H54 (cell line): ENCODE measurements at regions not wholly inside any gene's neighbourhood (a gene's known extent, or its start where the extent isn't known, plus 50 kb on each side); places are given as distances from the start of the nearest gene placed in this dataset.
"Not testable (repeated sequence)": the region's sequence is repeated elsewhere in the genome, so short reads cannot be mapped to it uniquely, and the experiment has no call there.

Experiments
- DNase-seq: peaks from one replicate; pipeline ENCODE4 v3.0.0; 2011; ENCODE audit warnings: low spot score, mixed read lengths; ENCODE audit not compliant: insufficient read length
- FAIRE-seq: peaks from 3 replicates; lab custom pipeline; 2011; peaks lifted over from hg19 to GRCh38; lab: Jason Lieb, UNC
- POLR2A ChIP-seq: IDR thresholded peaks from 2 replicates; pipeline ENCODE4 v1.6.1; 2011; ENCODE audit warnings: low read depth, mild to moderate bottlenecking, low read length

DNA sequence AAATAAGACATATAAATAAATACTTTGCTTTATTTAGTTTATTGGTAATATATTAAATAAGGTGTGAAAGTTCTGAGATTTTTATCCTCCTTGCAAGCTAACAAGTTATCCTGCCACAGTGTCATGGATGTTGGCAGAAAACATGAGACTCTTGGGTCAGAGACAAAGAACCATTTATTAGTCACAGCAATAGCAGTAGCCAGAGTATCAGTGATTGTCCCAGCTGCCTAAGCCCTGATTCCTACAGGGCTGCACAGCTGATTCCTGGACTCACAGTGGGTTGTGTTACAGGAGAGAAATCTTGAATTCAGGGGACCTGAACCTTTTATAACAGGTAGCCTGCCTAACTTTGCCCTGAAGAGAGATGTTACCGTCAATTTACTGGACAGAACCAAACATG, 304.5 kb upstream of the ZNF608 start:
- no peak for DNase-seq
- FAIRE-seq = no peak
- TF ChIP-seq POLR2A = no peak

DNA sequence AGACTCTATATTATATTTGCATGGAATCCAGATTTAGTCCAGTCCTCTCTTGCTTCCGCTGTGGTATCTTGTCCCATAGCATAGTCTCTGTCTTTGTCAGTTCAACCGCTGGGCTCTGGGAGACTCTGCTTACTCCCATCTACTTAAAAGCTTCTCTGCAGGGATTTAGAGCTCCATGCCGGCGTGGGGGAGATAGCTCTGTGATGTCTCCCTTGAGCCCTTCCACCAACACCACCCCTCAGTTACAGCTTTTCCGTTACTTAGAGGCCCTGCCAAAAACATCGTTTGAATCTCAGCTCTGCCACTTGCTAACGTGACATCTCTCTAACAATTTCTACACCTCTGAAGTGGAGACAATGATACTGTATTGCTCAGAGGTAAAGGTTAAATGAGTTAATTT, 306.1 kb upstream of the ZNF608 start:
- no peak for TF ChIP-seq POLR2A
- FAIRE-seq = no peak
- DNase-seq = no peak

DNA sequence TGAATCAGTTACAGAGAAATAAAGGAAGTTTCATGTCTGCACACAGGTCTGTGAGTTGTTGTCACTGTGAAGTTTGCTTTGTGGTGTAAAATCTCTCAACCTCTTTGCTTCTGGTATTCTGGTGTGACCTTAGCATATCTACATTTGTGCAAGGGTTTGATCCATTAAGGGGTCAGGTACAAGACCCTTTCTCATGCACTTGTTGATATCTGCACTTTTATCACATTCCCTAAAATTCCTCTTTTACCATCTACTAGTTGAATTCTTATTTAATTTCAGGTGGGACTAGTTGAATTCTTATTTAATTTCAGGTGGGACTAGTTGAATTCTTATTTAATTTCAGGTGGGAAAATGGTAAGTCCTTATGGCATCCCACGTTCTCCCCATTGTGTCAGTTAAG, 306.7 kb upstream of the ZNF608 start:
- no peak for FAIRE-seq
- no peak for TF ChIP-seq POLR2A

DNA sequence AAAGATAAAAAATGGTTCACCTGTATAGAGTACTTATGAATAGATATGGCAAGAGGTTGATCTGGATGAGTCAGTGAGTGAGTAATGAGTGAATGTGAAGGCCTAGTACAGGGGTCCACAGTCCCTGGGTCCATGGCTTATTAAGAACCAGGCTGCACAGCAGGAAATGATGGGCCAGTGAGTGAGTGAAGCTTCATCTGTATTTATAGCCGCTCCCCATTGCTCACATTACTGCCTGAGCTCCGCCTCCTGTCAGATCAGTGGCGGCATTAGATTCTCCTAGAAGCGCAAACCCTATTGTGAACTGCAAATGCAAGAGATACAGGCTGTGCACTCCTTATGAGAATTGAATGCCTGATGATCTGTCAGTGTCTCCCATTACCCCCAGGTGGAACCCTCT, 307.7 kb upstream of the ZNF608 start:
- TF ChIP-seq POLR2A = no peak
- FAIRE-seq = no peak
- DNase-seq = no peak

More for the DNA sequence above, 306.7 kb upstream of the ZNF608 start:
- DNase-seq = no peak

DNA sequence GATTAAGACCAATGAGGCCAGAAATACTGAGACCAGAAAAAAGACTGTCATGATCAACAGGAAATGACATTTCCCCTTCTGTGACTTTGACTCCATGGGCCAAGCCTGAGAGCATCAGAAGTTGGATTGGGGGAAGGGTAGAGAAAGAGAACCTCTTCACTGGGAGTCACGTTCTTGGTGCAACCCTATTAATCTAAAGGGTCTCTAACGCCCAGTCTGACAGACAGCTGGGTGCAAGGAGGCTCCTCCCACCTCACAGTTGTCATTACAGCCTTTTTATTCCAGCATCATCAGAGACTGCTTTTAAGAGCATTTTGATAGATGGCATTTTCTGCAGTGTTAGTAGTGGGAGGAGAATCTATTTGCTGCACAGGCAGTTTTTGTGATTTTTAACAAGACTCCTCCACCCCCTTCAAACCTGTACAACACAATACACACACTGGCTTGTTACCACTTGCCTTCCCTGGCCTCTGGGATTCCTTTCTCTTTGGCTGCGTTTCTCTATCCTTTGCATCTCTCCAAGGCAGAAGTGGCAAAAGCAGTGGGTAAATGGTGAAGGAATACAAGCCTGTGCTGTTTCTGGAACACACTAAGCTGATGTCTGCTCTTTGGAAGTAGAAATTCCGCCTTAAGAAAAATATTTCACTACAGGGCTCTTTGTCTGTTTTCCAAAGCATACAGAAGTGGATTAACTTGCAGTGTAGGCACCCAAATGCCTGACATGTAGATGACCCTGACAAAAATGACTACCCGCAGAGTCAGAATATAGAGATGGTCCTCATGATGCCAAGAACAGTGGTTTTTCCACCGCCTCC, 310.4 kb upstream of the ZNF608 start:
- no peak for FAIRE-seq
- TF ChIP-seq POLR2A = no peak
- DNase-seq = no peak

DNA sequence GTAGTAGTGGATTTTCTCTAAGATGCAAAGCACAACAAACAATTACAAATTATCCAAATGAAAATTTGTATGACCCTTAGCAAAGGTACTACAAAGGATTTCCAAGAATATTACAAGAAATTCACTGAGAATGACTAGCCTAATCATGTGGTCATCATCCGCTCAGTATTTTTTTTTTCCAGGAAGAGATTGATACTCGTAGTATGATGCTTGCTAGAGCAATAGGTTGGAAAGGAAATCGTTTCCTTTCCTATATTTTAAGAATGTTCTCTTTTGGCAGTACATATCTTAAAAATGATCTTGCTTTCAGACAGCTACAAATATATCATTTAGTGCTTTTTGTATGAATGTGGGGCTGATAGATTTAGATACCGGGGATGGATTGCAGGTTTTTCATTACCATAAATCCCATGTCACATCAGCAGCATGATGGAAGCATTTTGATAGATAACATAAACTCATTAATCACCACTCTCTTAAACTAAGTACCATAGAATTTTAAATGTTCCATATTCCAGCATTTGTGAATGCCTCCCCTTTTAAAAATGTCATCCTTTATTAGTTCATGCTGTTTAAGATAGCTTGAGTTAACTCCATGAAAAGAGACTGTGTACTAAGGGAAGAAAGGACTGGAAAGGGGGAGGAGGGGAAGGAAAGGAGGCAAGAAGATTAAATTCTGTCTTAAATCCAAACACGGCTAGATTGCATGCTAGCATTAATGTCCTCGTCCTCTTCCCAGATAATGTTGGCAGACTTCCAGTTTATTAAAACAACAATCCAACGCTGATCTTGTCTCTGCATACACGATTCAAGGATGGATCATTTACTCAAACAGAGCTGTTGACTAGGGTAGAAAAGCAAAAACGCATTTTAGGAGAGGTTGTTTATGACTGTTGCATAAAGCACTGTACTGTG, 311.7 kb upstream of the ZNF608 start:
- DNase-seq (no peak), FAIRE-seq (no peak)
- TF ChIP-seq POLR2A = no peak

DNA sequence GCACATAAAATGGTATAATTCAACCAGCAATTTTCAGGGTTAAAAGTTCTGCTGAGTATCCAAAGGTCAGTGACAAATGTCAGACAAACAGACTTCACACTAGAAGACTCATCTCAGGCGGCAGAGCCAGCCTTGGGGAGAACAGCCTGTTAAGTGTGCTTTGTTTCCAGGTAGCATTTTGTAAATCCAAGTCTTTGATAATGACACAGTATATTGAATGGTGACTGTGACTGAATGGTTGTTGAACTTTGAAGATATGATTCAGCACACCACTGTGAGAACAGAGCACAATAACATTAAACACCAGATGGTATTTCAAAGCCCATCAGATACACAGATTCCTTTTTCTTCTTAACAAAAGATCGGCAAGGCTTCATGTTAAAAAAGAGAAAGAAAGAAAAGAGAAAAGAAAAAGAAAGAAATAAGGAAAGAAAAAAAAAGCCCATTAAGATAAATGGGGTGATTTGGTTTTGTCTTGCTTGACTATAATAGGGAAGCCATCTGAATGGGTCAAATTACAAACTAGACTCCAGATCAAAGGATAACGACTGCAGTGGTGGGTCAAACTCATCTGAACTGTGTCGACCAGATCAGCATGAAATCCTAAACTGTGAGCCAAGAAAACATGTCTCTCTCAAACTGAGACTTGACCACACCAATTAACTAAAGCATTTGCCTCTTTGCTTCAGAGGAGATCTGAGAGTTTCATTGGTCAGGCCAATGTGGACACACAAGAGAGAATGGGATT, 313.0 kb upstream of the ZNF608 start:
- no peak for TF ChIP-seq POLR2A
- no peak for FAIRE-seq
- no peak for DNase-seq

DNA sequence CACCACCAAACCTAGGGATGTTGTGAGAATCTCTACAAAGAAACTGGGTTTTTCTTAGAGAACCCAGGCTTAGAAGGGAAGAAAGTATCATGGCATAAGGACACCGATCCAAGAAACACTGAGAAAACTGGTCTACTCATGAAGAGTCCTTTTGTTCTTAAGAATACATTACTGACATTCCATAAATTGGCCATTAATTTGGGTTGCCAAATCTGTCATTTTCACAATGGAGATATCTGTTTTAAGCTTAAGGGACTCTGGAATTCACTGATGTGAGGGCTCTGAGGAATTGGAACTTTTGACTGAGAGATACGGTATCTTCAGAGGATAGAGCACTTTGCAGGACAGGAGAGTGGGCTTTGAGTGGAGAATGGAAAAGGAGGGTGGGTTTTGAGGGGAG, 315.3 kb upstream of the ZNF608 start:
- FAIRE-seq (no peak), DNase-seq (no peak)
- TF ChIP-seq POLR2A = no peak

DNA sequence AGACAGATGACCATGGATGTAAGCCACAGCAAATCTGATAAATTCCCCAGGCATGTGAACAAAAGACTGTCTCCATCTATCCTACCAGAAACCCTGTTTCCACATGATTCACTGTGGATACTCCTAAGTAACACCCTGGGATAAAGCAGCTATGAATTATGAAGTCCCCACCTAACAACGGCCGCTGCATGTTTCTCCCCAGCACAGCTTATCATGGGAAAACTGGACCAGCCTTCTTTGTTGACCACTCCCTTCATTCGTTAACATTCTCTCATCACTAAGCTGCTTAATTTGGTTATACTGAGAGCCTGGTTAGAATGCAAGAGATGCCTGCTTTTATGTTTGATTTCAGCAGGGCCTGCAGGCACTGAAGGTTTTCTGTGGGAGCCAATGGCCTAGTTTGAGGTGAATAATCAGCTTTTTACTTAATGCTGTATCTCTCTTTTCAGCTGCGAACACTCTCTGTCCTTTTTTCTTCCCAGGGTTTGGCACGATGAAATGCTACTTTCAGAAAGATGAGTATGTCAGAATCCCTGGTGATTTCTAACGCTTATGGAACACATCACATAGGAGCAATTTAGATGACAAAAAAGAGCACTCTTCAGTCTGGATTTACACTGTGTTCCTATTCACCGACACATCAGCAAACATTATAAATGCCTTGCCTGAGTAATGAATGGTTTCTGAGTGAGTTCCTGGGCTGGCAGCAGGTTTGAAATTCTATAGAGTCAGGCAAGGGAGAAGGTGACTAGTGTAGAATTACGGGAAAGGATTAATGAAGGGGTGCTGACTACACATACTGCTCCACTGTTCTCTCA, 318.4 kb upstream of the ZNF608 start:
- FAIRE-seq (no peak), DNase-seq (no peak)
- no peak for TF ChIP-seq POLR2A

DNA sequence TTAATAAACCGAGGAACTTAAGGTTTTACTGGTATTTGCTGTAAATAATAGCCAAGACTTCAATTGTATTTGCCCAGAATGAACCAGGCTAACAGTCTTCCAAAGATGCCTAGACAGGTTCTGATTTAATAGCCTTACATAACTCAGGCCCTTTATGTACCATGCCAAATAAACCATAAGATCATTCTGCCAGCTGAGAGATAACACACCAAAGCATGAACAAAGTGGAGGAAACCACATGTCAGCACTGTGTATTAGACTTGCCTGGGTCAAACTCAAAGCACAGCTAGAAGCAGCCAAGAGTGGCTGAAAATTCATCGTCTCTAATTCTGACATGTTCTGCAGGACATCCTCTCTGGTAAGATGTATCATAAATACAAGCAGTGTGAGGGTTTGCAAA, 319.3 kb upstream of the ZNF608 start:
- no peak for TF ChIP-seq POLR2A
- DNase-seq (no peak), FAIRE-seq (no peak)

DNA sequence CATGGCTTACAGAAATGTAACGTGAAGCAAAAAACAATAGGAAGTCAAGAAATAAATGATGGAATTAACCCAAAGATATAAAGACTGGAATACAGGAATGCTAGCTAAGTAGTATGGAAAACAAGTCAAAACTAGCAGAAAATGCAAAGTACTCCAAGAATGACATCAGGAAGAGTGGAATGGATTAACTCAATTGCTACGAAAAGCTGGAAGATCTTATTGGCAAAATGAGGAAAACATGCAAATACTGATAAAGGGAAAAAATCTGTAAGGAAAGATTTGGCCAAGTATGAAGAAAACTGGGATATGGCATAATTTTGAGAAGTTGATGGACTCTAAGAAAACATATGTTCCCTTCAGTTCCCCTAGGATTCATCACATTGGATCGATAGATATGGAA, 324.5 kb upstream of the ZNF608 start:
- DNase-seq (no peak), FAIRE-seq (no peak)
- no peak for TF ChIP-seq POLR2A

DNA sequence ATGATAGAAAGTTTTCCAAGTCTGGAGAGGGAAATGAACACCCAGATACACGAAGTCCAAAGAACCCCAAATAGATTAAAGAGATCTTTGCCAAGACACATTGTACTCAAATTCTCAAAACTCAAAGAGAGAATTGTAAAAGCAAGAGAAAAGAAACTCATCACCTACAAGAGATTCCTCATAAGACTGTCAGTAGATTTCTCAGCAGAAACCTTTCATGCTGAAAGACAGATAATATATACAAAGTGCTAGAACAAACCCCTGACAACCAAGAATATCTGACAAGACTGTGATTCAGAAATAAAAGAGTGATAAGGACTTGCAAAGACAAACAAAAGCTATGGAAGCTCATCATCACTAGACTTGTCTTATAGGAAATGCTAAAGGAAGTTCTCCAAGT, 326.7 kb upstream of the ZNF608 start:
- no peak for TF ChIP-seq POLR2A
- DNase-seq (no peak), FAIRE-seq (no peak)

DNA sequence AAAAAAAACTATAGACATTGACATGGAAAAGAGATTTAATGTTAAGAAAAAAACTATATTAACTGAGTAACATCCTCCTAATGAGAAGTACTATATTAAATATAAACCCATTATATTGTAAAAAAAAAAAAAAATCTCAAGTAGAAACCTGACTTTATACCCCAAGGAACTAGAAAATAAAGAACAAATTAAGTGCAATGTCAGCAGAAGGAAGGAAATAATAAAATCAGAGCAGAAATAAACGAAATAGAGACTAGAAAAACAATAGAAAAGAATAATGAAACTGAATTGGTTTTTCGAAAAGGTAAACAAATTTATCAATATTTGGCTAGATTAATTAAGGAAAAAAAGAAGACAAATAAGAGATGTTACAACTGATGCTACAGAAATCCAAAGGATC, 329.1 kb upstream of the ZNF608 start:
- DNase-seq = no peak
- FAIRE-seq = no peak
- no peak for TF ChIP-seq POLR2A

DNA sequence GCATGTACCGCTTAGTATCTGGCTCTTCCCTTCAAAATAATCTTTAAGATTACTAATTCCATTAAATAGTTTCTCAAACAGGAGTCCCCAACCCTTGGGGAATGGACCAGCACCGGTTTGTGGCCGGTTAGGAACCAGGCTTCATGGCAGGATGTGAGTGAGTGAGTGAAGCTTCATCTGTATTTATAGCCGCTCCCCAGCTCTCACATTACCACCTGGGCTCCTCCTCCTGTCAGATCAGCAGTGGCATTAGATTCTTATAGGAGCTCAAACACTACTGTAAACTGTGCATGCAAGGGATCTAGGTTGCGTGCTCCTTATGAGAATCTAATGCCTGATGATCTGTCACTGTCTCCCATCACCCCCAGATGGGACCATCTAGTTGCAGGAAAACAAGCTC, 332.6 kb upstream of the ZNF608 start:
- not testable (repeated sequence) for DNase-seq, FAIRE-seq
